HG03108 (cell line): ENCODE measurements at regions not wholly inside any gene's neighbourhood (a gene's known extent, or its start where the extent isn't known, plus 50 kb on each side); places are given as distances from the start of the nearest gene placed in this dataset.
"Not testable (repeated sequence)": the region's sequence is repeated elsewhere in the genome, so short reads cannot be mapped to it uniquely, and the experiment has no call there.

Experiments used
- ATAC-seq: cut with Tn5 transposase; IDR thresholded peaks from one replicate; pipeline ENCODE4 v1.9.1; 2021; ENCODE audit warnings: moderate library complexity; ENCODE audit not compliant: unreplicated experiment

GRCh38 chr6:147958683-147959082 lies 384.0 kb upstream of the SASH1 start:
- ATAC-seq: no peak

GRCh38 chr6:147961481-147962141 lies 381.0 kb upstream of the SASH1 start:
- no peak for ATAC-seq

GRCh38 chr6:147965448-147965847 lies 377.2 kb upstream of the SASH1 start:
- not testable (repeated sequence) for ATAC-seq

GRCh38 chr6:147970970-147971369 lies 371.7 kb upstream of the SASH1 start:
- ATAC-seq: no peak

- no peak for ATAC-seq
Observed at GRCh38 chr6:147972448-147972847, 370.2 kb upstream of the SASH1 start.

- ATAC-seq: no peak
Observed at GRCh38 chr6:147973806-147974205, 368.8 kb upstream of the SASH1 start.

- no peak for ATAC-seq
Observed at GRCh38 chr6:147974376-147974775, 368.3 kb upstream of the SASH1 start.

- no peak for ATAC-seq
Observed at GRCh38 chr6:147977851-147978465, 364.7 kb upstream of the SASH1 start.

GRCh38 chr6:147979966-147980365 lies 362.7 kb upstream of the SASH1 start:
- no peak for ATAC-seq

GRCh38 chr6:147983581-147984366 lies 358.9 kb upstream of the SASH1 start:
- ATAC-seq: no peak

GRCh38 chr6:147986846-147987245 lies 355.8 kb upstream of the SASH1 start:
- ATAC-seq: no peak

- no peak for ATAC-seq
Observed at GRCh38 chr6:147990159-147990558, 352.5 kb upstream of the SASH1 start.

- no peak for ATAC-seq
Observed at GRCh38 chr6:147991961-147992360, 350.7 kb upstream of the SASH1 start.

- ATAC-seq: no peak
Observed at GRCh38 chr6:147999001-147999540, 343.6 kb upstream of the SASH1 start.

GRCh38 chr6:148001844-148002642 lies 340.6 kb upstream of the SASH1 start:
- no peak for ATAC-seq

GRCh38 chr6:148004651-148005050 lies 338.0 kb upstream of the SASH1 start:
- no peak for ATAC-seq

GRCh38 chr6:148005806-148006205 lies 336.8 kb upstream of the SASH1 start:
- ATAC-seq: no peak

- ATAC-seq: not testable (repeated sequence)
Observed at GRCh38 chr6:148010516-148010915, 332.1 kb upstream of the SASH1 start.

- ATAC-seq: no peak
Observed at GRCh38 chr6:148016013-148016412, 326.6 kb upstream of the SASH1 start.

- no peak for ATAC-seq
Observed at GRCh38 chr6:148021165-148021564, 321.5 kb upstream of the SASH1 start.

GRCh38 chr6:148021699-148022098 lies 320.9 kb upstream of the SASH1 start:
- ATAC-seq: no peak
